ENCODE measurements at regions not wholly inside any gene's neighbourhood (a gene's known extent, or its start where the extent isn't known, plus 50 kb on each side); places are given as distances from the start of the nearest gene placed in this dataset.

DNA sequence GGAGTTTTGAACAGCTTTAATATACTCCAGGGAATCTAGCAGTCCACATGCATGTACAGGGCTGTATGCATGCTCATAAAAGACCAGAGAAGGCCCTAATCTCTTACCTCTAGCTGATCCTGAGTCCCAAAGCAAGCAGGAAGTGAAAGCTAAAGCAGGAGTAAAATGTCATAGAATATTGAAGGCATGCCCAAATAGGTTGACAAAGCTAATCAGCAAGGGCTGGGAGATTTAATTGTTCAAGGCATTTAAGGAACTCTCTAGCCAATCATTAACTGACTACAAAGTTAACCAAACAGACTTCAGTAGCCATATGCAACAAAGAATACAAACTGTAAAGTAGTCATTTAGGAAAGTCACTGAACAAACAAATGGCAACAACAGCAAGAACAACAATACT is 85.8 kb upstream of the KBTBD8 start:
- Histone ChIP-seq H3K27ac (peak overlapping the region in 3 of 4 donors; percentile 35 to 65 (median 46)), H3K36me3 (no peaks in the 10 kb centered on the region), H3K4me1 (no peaks in the 10 kb centered on the region), H3K4me3 (no peak overlapping the region), H3K27me3 (no peaks in the 10 kb centered on the region), H3K9me3 (peaks cover 0 to 18% of the 10 kb centered on the region in 2 donors)
- DNase-seq = no peak
- intact Hi-C loops (cut with DNase I; ENCODE audit: low total_unique reads) = no loop called here
- TF ChIP-seq CTCF (IDR thresholded peaks at IDR 0.05) (no peak), POLR2A (IDR thresholded peaks at IDR 0.05) (no peak), EP300 (IDR thresholded peaks at IDR 0.05; ENCODE audit: low read depth) (no peak), POLR2AphosphoS5 (IDR thresholded peaks at IDR 0.05) (no peak)
- in situ Hi-C loops (cut with MboI; ENCODE audit: low pct_ligation_motif_present in 1 of 4, low pct_unique_long_range_greater_than_20kb in 1 of 4, low sequenced_read_pairs in 3 of 4) = no loop called here

GRCh38 chr3:66922058-66922457 is 76.0 kb upstream of the KBTBD8 start:
- H3K9me3 ChIP-seq = no peaks in the 10 kb centered on the region
- H3K27ac ChIP-seq = no peak overlapping the region
- no peak overlapping the region for H3K4me3 ChIP-seq
- no peaks in the 10 kb centered on the region for H3K27me3 ChIP-seq
- no peaks in the 10 kb centered on the region for H3K36me3 ChIP-seq
- H3K4me1 ChIP-seq = no peaks in the 10 kb centered on the region
- TF ChIP-seq EP300 (IDR thresholded peaks at IDR 0.05; ENCODE audit: low read depth) (no peak), POLR2A (IDR thresholded peaks at IDR 0.05) (no peak), CTCF (IDR thresholded peaks at IDR 0.05) (no peak), POLR2AphosphoS5 (IDR thresholded peaks at IDR 0.05) (no peak)
- intact Hi-C loops (cut with DNase I; ENCODE audit: low total_unique reads) (no loop called here), in situ Hi-C loops (cut with MboI; ENCODE audit: low pct_ligation_motif_present in 1 of 4, low pct_unique_long_range_greater_than_20kb in 1 of 4, low sequenced_read_pairs in 3 of 4) (no loop called here)
- 95% methylated on average over 2 of the region's 2 CpGs; no CpG with 5 or more reads in 1 of the 2 donors for WGBS, 2 donors (ENCODE audit: low coverage in 1 of 2)
- DNase-seq = no peak

- Histone ChIP-seq H3K27me3 (no peaks in the 10 kb centered on the region), H3K36me3 (no peaks in the 10 kb centered on the region), H3K9me3 (no peaks in the 10 kb centered on the region), H3K4me3 (no peak overlapping the region), H3K27ac (no peak overlapping the region), H3K4me1 (no peaks in the 10 kb centered on the region)
- intact Hi-C loops (cut with DNase I; ENCODE audit: low total_unique reads) = no loop called here
- no peak for TF ChIP-seq CTCF (IDR thresholded peaks at IDR 0.05)
- no peak for TF ChIP-seq POLR2A (IDR thresholded peaks at IDR 0.05)
- no peak for DNase-seq
- in situ Hi-C loops (cut with MboI; ENCODE audit: low pct_ligation_motif_present in 1 of 4, low pct_unique_long_range_greater_than_20kb in 1 of 4, low sequenced_read_pairs in 3 of 4) = no loop called here
These were observed 74.1 kb upstream of the KBTBD8 start for GRCh38 chr3:66923969-66924368.

- 58 to 70% methylated on average over 2 of the region's 2 CpGs for WGBS, 2 donors (ENCODE audit: low coverage in 1 of 2)
- Histone ChIP-seq H3K9me3 (no peaks in the 10 kb centered on the region), H3K27ac (no peak overlapping the region), H3K4me1 (peaks cover 0 to 13% (median 2%) of the 10 kb centered on the region in 4 donors), H3K27me3 (no peaks in the 10 kb centered on the region), H3K4me3 (no peak overlapping the region), H3K36me3 (no peaks in the 10 kb centered on the region)
- in situ Hi-C loops (cut with MboI; ENCODE audit: low pct_ligation_motif_present in 1 of 4, low pct_unique_long_range_greater_than_20kb in 1 of 4, low sequenced_read_pairs in 3 of 4) = loop anchor here in 1 of 4 donors (25.0 kb wide), 1 partner anchor 1959 kb away; no protein-coding TSS in a partner anchor
- no peak for DNase-seq
- TF ChIP-seq POLR2A (IDR thresholded peaks at IDR 0.05) = no peak
- no peak for TF ChIP-seq CTCF (IDR thresholded peaks at IDR 0.05)
- no peak for TF ChIP-seq POLR2AphosphoS5 (IDR thresholded peaks at IDR 0.05)
- no peak for TF ChIP-seq EP300 (IDR thresholded peaks at IDR 0.05; ENCODE audit: low read depth)
- intact Hi-C loops (cut with DNase I; ENCODE audit: low total_unique reads) = no loop called here
These were observed 69.9 kb upstream of the KBTBD8 start for GRCh38 chr3:66928252-66928651.

All from transverse colon (tissue), 4 donors.